HEK293 (cell line): ENCODE measurements at regions not wholly inside any gene's neighbourhood (a gene's known extent, or its start where the extent isn't known, plus 50 kb on each side); places are given as distances from the start of the nearest gene placed in this dataset.
"Not testable (repeated sequence)": the region's sequence is repeated elsewhere in the genome, so short reads cannot be mapped to it uniquely, and the experiment has no call there.

Experiments
- CTCF ChIA-PET: fragments of 350-600 bp; formaldehyde crosslinking; extraction: SDS; loops from one replicate; lab custom pipeline; 2021; ENCODE audit warnings: antibody characterized with exemption; lab: Yijun Ruan, JAX
- POLR2A ChIA-PET: fragments of 300-600 bp; formaldehyde crosslinking; extraction: SDS; loops from one replicate; lab custom pipeline; 2020; ENCODE audit warnings: antibody characterized with exemption, inconsistent platforms; lab: Yijun Ruan, JAX
- H3K27ac ChIP-seq: fragments of 200-500 bp; sonication (Bioruptor generic); 2 replicates; pipeline ENCODE4 v1.5.1; 2014; ENCODE audit warnings: low read depth, low read length, control low read depth, inconsistent platforms; ENCODE audit errors: extremely low read depth
- H3K36me3 ChIP-seq, 2 experiments: fragments of 200-500 bp in 1 of 2; sonication (Bioruptor generic) in 1 of 2; 1 replicate in 1 of 2; 2 replicates in 1 of 2; pipeline ENCODE4 v1.5.1; 2014 to 2017; ENCODE audit warnings: inconsistent platforms in 2 of 2, low read length in 2 of 2; ENCODE audit not compliant: control insufficient read depth in 2 of 2, insufficient read depth in 1 of 2
- H3K4me1 ChIP-seq: fragments of 200-500 bp; sonication (Bioruptor generic); 2 replicates; pipeline ENCODE4 v1.5.1; 2014; ENCODE audit warnings: mild to moderate bottlenecking, low read length, inconsistent platforms; ENCODE audit not compliant: control insufficient read depth, insufficient read depth
- H3K4me3 ChIP-seq: 2 replicates; pipeline ENCODE4 v1.5.1; 2011; ENCODE audit warnings: low read depth, mild to moderate bottlenecking, control low read depth, low read length, moderate library complexity
- H3K9me3 ChIP-seq: fragments of 200-500 bp; sonication (Bioruptor generic); 2 replicates; pipeline ENCODE4 v1.5.1; 2014; ENCODE audit warnings: low read depth, low read length, inconsistent platforms; ENCODE audit not compliant: control insufficient read depth, insufficient read depth
- GLI2 ChIP-seq: fragments of 450-650 bp; formaldehyde crosslinking; IDR thresholded peaks from 2 replicates; pipeline ENCODE4; 2017; ENCODE audit warnings: missing biosample characterization, missing genetic modification characterization, low read depth, borderline replicate concordance
- GLI4 ChIP-seq: fragments of 450-650 bp; formaldehyde crosslinking; IDR thresholded peaks from 2 replicates; pipeline ENCODE4 v1.5.1; 2016; ENCODE audit warnings: missing biosample characterization, missing genetic modification characterization
- IKZF3 ChIP-seq: fragments of 450-650 bp; IDR thresholded peaks from 2 replicates; pipeline ENCODE4 v1.5.0; 2018; ENCODE audit warnings: missing biosample characterization, mild to moderate bottlenecking, missing genetic modification characterization, moderate library complexity
- KLF8 ChIP-seq: fragments of 450-650 bp; formaldehyde crosslinking; IDR thresholded peaks from 2 replicates; pipeline ENCODE4 v1.5.1; 2016; ENCODE audit warnings: missing biosample characterization, missing genetic modification characterization
- MYNN ChIP-seq: fragments of 450-650 bp; formaldehyde crosslinking; IDR thresholded peaks from 2 replicates; pipeline ENCODE4 v1.5.1; 2016; ENCODE audit warnings: missing biosample characterization, missing genetic modification characterization, borderline replicate concordance
- OVOL3 ChIP-seq: fragments of 450-650 bp; formaldehyde crosslinking; IDR thresholded peaks from 2 replicates; pipeline ENCODE4 v1.5.1; 2016; ENCODE audit warnings: missing biosample characterization, missing genetic modification characterization
- PRDM6 ChIP-seq: fragments of 450-650 bp; formaldehyde crosslinking; IDR thresholded peaks from 2 replicates; pipeline ENCODE4 v1.5.1; 2017; ENCODE audit warnings: missing biosample characterization, missing genetic modification characterization
- SETDB1 ChIP-seq: IDR thresholded peaks from one replicate; pipeline ENCODE4 v1.6.1; 2017; ENCODE audit warnings: mild to moderate bottlenecking, low read length, moderate library complexity, mixed read lengths; ENCODE audit not compliant: insufficient read length
- WT1 ChIP-seq: fragments of 450-650 bp; formaldehyde crosslinking; IDR thresholded peaks from 2 replicates; pipeline ENCODE4 v1.5.1; 2016; ENCODE audit warnings: missing biosample characterization, missing genetic modification characterization
- ZBTB17 ChIP-seq: fragments of 450-650 bp; formaldehyde crosslinking; IDR thresholded peaks from 2 replicates; pipeline ENCODE4 v1.5.1; 2016; ENCODE audit warnings: missing biosample characterization, missing genetic modification characterization
- ZFP37 ChIP-seq: fragments of 450-650 bp; formaldehyde crosslinking; IDR thresholded peaks from 2 replicates; pipeline ENCODE4 v1.5.1; 2016; ENCODE audit warnings: missing biosample characterization, missing genetic modification characterization
- ZNF121 ChIP-seq: fragments of 450-650 bp; formaldehyde crosslinking; IDR thresholded peaks from 2 replicates; pipeline ENCODE4 v1.5.1; 2016; ENCODE audit warnings: missing biosample characterization, missing genetic modification characterization
- ZNF146 ChIP-seq: fragments of 450-650 bp; formaldehyde crosslinking; IDR thresholded peaks from 2 replicates; pipeline ENCODE4 v1.5.1; 2016; ENCODE audit warnings: missing biosample characterization, missing genetic modification characterization
- ZNF157 ChIP-seq: fragments of 450-650 bp; formaldehyde crosslinking; IDR thresholded peaks from 2 replicates; pipeline ENCODE4 v1.5.1; 2016; ENCODE audit warnings: missing biosample characterization, missing genetic modification characterization
- ZNF223 ChIP-seq: fragments of 450-650 bp; formaldehyde crosslinking; IDR thresholded peaks from 2 replicates; pipeline ENCODE4 v1.5.1; 2016; ENCODE audit warnings: missing biosample characterization, missing genetic modification characterization
- ZNF23 ChIP-seq: fragments of 450-650 bp; formaldehyde crosslinking; IDR thresholded peaks from 2 replicates; pipeline ENCODE4 v1.5.1; 2016; ENCODE audit warnings: missing biosample characterization, missing genetic modification characterization, borderline replicate concordance
- ZNF302 ChIP-seq: fragments of 450-650 bp; formaldehyde crosslinking; IDR thresholded peaks from 2 replicates; pipeline ENCODE4 v1.5.1; 2016; ENCODE audit warnings: missing biosample characterization, missing genetic modification characterization, low read depth
- ZNF404 ChIP-seq: fragments of 450-650 bp; formaldehyde crosslinking; IDR thresholded peaks from 2 replicates; pipeline ENCODE4 v1.5.1; 2017; ENCODE audit warnings: missing biosample characterization, missing genetic modification characterization
- ZNF518A ChIP-seq: fragments of 450-650 bp; formaldehyde crosslinking; conservative IDR thresholded peaks from 2 replicates; pipeline ENCODE4 v1.5.1; 2016; ENCODE audit warnings: low read depth, missing biosample characterization, missing genetic modification characterization
- ZNF548 ChIP-seq: fragments of 450-650 bp; formaldehyde crosslinking; IDR thresholded peaks from 2 replicates; pipeline ENCODE4 v1.5.1; 2016; ENCODE audit warnings: missing biosample characterization, missing genetic modification characterization
- ZNF561 ChIP-seq: fragments of 450-650 bp; IDR thresholded peaks from 2 replicates; pipeline ENCODE4 v1.5.1; 2018; ENCODE audit warnings: missing biosample characterization, missing genetic modification characterization, borderline replicate concordance
- ZNF580 ChIP-seq: fragments of 450-650 bp; formaldehyde crosslinking; IDR thresholded peaks from 2 replicates; pipeline ENCODE4 v1.5.1; 2016; ENCODE audit warnings: missing biosample characterization, missing genetic modification characterization
- ZNF677 ChIP-seq: fragments of 450-650 bp; IDR thresholded peaks from 2 replicates; pipeline ENCODE4 v1.5.0; 2018; ENCODE audit warnings: missing biosample characterization, mild to moderate bottlenecking, missing genetic modification characterization, moderate library complexity
- ZNF777 ChIP-seq: fragments of 450-650 bp; formaldehyde crosslinking; IDR thresholded peaks from 2 replicates; pipeline ENCODE4 v1.5.1; 2017; ENCODE audit warnings: missing biosample characterization, missing genetic modification characterization, borderline replicate concordance
- ZSCAN18 ChIP-seq: fragments of 450-650 bp; formaldehyde crosslinking; IDR thresholded peaks from 2 replicates; pipeline ENCODE4 v1.5.1; 2016; ENCODE audit warnings: missing biosample characterization, missing genetic modification characterization
- ZSCAN23 ChIP-seq: fragments of 450-650 bp; formaldehyde crosslinking; IDR thresholded peaks from 2 replicates; pipeline ENCODE4 v1.5.1; 2016; ENCODE audit warnings: missing biosample characterization, missing genetic modification characterization
- ZSCAN4 ChIP-seq: fragments of 450-650 bp; formaldehyde crosslinking; IDR thresholded peaks from 2 replicates; pipeline ENCODE4 v1.5.1; 2017; ENCODE audit warnings: missing biosample characterization, missing genetic modification characterization

GRCh38 chr7:26424319-26424718 is 132.7 kb downstream of the SNX10 start:
- H3K36me3 ChIP-seq, CTCF ChIA-PET, POLR2A ChIA-PET, H3K9me3 ChIP-seq, H3K27ac ChIP-seq, H3K4me3 ChIP-seq: not testable (repeated sequence)
- TF ChIP-seq ZNF580 (tag by site-specific recombination) = peak; percentile 76
- TF ChIP-seq ZNF146 (tag by site-specific recombination) = peak; percentile 94
- H3K4me1 ChIP-seq = peaks cover 11% of the 10 kb centered on the region

- Histone ChIP-seq H3K27ac (peak overlapping the region; percentile 34), H3K4me1 (peaks cover 11% of the 10 kb centered on the region), H3K9me3 (no peaks in the 10 kb centered on the region), H3K36me3 (no peaks in the 10 kb centered on the region), H3K4me3 (no peak overlapping the region)
- CTCF ChIA-PET = interaction anchor here (0.5 to 1.0 kb wide), 4 partner anchors 48 to 809 kb away, joined by 3 read pairs; no protein-coding TSS in a partner anchor
- POLR2A ChIA-PET = no interaction called here
- TF ChIP-seq ZNF777 (tag by site-specific recombination) = no peak
- TF ChIP-seq ZNF302 (tag by site-specific recombination) = no peak
- TF ChIP-seq ZNF561 (tag by site-specific recombination) = no peak
- no peak for TF ChIP-seq ZNF404 (tag by site-specific recombination)
- TF ChIP-seq ZNF223 = no peak
- no peak for TF ChIP-seq ZNF518A (tag by site-specific recombination)
- peak; percentile 44; the same call in 1 of the 2 replicates for TF ChIP-seq ZBTB17
- TF ChIP-seq ZNF157 = no peak
- no peak for TF ChIP-seq ZNF121 (tag by site-specific recombination)
- no peak for TF ChIP-seq GLI4
- no peak for TF ChIP-seq IKZF3 (tag by site-specific recombination)
- no peak for TF ChIP-seq ZSCAN4 (tag by site-specific recombination)
- TF ChIP-seq OVOL3 = no peak
- TF ChIP-seq GLI2 (tag by site-specific recombination) = no peak
- no peak for TF ChIP-seq WT1 (tag by site-specific recombination)
- no peak for TF ChIP-seq ZNF677 (tag by site-specific recombination)
- no peak for TF ChIP-seq ZSCAN23 (tag by site-specific recombination)
- no peak for TF ChIP-seq ZNF548 (tag by site-specific recombination)
- TF ChIP-seq SETDB1 = no peak
- no peak for TF ChIP-seq ZFP37
- TF ChIP-seq PRDM6 (tag by site-specific recombination) = peak; percentile 38; the same call in 1 of the 2 replicates
- no peak for TF ChIP-seq ZSCAN18
- no peak for TF ChIP-seq ZNF23 (tag by site-specific recombination)
- TF ChIP-seq MYNN = no peak
- TF ChIP-seq KLF8 (tag by site-specific recombination) = 0 out of 2 replicates have a peak, but pooled peaks have one; percentile 16
Observed at GRCh38 chr7:26425655-26426054, 134.0 kb downstream of the SNX10 start.
